Fibroblast of lung (primary cell): ENCODE measurements at regions not wholly inside any gene's neighbourhood (a gene's known extent, or its start where the extent isn't known, plus 50 kb on each side); places are given as distances from the start of the nearest gene placed in this dataset.

Experiments used
- DNase-seq, 2 donors: peaks; one replicate each; pipeline versions ENCODE4 v3.0.0 to v3.0.0-alpha.2; 2010; ENCODE audit warnings: low read depth in 2 of 2
- H2AFZ ChIP-seq: 2 replicates; pipeline ENCODE4 v1.5.1; 2012; ENCODE audit warnings: low read length, control low read depth, inconsistent platforms
- H3K27ac ChIP-seq: 2 replicates; pipeline ENCODE4 v1.5.1; 2011; ENCODE audit warnings: low read length, control low read depth; ENCODE audit not compliant: insufficient read depth
- H3K27me3 ChIP-seq: 2 replicates; pipeline ENCODE4 v1.5.1; 2011; ENCODE audit warnings: mild to moderate bottlenecking, low read length; ENCODE audit not compliant: control insufficient read depth, insufficient read depth
- H3K36me3 ChIP-seq: 2 replicates; pipeline ENCODE4 v1.5.1; 2011; ENCODE audit warnings: low read length; ENCODE audit not compliant: control insufficient read depth, insufficient read depth
- H3K4me1 ChIP-seq: 2 replicates; pipeline ENCODE4 v1.5.1; 2011; ENCODE audit warnings: low read length; ENCODE audit not compliant: control insufficient read depth, insufficient read depth; ENCODE audit errors: extremely low read depth
- H3K4me2 ChIP-seq: 2 replicates; pipeline ENCODE4 v1.5.1; 2011; ENCODE audit warnings: low read length, control low read depth; ENCODE audit not compliant: insufficient read depth; ENCODE audit errors: extremely low read depth
- H3K4me3 ChIP-seq, 4 experiments: fragments of 200-600 bp in 1 of 4; sonication (generic) in 1 of 4; replicated peaks in 1 of 4; 2 replicates each; pipeline ENCODE4 v1.5.1; 2011 to 2016; ENCODE audit warnings: low read length in 4 of 4, low read depth in 3 of 4, mild to moderate bottlenecking in 3 of 4, control low read depth in 2 of 4, inconsistent platforms in 1 of 4, mixed read lengths in 1 of 4; ENCODE audit not compliant: insufficient read depth in 1 of 4; ENCODE audit errors: control extremely low read depth in 1 of 4
- H3K79me2 ChIP-seq: 2 replicates; pipeline ENCODE4 v1.5.1; 2012; ENCODE audit warnings: mild to moderate bottlenecking, low read length, inconsistent platforms; ENCODE audit not compliant: control insufficient read depth, insufficient read depth
- H3K9ac ChIP-seq: 2 replicates; pipeline ENCODE4 v1.5.1; 2011; ENCODE audit warnings: mild to moderate bottlenecking, low read length, control low read depth; ENCODE audit not compliant: insufficient read depth
- H3K9me3 ChIP-seq: 2 replicates; pipeline ENCODE4 v1.5.1; 2012; ENCODE audit warnings: low read depth, low read length; ENCODE audit not compliant: control insufficient read depth, insufficient read depth
- H4K20me1 ChIP-seq: 2 replicates; pipeline ENCODE4 v1.5.1; 2011; ENCODE audit warnings: low read length; ENCODE audit not compliant: control insufficient read depth, insufficient read depth; ENCODE audit errors: extremely low read depth
- EZH2 ChIP-seq: IDR thresholded peaks from 2 replicates; pipeline ENCODE4 v1.5.1; 2012; ENCODE audit warnings: low read length, control low read depth, mild to moderate bottlenecking; ENCODE audit errors: missing control alignments
- TF ChIP-seq, protein P1 (sequence below), 2 donors: IDR thresholded peaks in 1 of 2; conservative IDR thresholded peaks in 1 of 2; 1 replicate in 1 of 2; 2 replicates in 1 of 2; pipeline ENCODE4 v1.5.1; 2011 to 2012; ENCODE audit warnings: low read length in 2 of 2, control low read depth in 1 of 2, inconsistent platforms in 1 of 2, low read depth in 1 of 2, mild to moderate bottlenecking in 1 of 2

DNA sequence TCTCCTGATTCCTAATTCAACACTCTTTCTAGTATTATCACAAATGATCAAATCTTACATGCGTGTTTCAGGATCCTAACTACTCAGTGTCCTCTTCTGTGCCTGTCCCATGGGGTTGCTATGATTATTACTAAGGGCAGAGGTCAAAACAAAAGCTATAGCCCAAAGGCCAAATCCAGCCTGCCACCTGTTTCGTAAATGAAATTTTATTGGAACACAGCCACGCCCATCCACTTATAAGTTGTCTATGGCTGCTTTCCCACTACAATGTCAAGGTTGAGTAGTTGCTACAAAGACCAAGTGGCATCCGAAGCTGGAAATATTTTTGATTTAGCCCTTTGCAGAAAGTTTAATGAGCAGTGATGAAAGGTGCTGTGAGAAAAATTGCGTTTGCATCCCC lies 336.6 kb downstream of the TMEM114 start:
- H3K4me3 ChIP-seq = no peak overlapping the region
- H2AFZ ChIP-seq = no peak overlapping the region
- H3K27me3 ChIP-seq = no peaks in the 10 kb centered on the region
- no peak overlapping the region for H3K4me2 ChIP-seq
- H4K20me1 ChIP-seq = no peaks in the 10 kb centered on the region
- no peaks in the 10 kb centered on the region for H3K4me1 ChIP-seq
- H3K9ac ChIP-seq = no peak overlapping the region
- no peaks in the 10 kb centered on the region for H3K79me2 ChIP-seq
- no peaks in the 10 kb centered on the region for H3K36me3 ChIP-seq
- TF ChIP-seq EZH2 = no peak
- TF ChIP-seq, protein P1, sequence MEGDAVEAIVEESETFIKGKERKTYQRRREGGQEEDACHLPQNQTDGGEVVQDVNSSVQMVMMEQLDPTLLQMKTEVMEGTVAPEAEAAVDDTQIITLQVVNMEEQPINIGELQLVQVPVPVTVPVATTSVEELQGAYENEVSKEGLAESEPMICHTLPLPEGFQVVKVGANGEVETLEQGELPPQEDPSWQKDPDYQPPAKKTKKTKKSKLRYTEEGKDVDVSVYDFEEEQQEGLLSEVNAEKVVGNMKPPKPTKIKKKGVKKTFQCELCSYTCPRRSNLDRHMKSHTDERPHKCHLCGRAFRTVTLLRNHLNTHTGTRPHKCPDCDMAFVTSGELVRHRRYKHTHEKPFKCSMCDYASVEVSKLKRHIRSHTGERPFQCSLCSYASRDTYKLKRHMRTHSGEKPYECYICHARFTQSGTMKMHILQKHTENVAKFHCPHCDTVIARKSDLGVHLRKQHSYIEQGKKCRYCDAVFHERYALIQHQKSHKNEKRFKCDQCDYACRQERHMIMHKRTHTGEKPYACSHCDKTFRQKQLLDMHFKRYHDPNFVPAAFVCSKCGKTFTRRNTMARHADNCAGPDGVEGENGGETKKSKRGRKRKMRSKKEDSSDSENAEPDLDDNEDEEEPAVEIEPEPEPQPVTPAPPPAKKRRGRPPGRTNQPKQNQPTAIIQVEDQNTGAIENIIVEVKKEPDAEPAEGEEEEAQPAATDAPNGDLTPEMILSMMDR (conservative IDR thresholded peaks at IDR 0.05 in 1 of 2, IDR thresholded peaks at IDR 0.05 in 1 of 2; ENCODE audit: low read depth in 1 of 2, low read length in 2 of 2) = no peak
- DNase-seq = no peak
- H3K9me3 ChIP-seq = no peaks in the 10 kb centered on the region
- no peak overlapping the region for H3K27ac ChIP-seq

DNA sequence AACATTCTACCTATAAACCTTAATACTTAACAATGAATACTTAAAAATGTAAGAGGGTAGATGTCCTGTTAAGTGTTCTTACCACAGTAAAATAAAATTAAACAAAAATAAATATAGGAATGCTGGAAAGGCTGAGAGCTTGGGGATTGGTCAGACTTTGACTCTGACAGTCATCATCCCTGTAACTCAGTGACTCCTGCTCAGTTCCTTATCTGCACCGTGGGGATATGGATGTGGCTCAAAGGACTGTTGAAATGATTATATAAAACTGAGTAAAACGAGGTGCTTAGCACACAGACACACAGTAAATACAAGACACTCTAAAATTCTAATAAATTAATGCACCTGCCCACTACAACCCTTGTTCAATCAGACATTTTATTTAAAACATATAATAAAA lies 338.6 kb downstream of the TMEM114 start:
- Histone ChIP-seq H3K4me2 (no peak overlapping the region), H3K4me3 (no peak overlapping the region), H2AFZ (no peak overlapping the region), H3K9ac (no peak overlapping the region), H3K27ac (no peak overlapping the region), H3K4me1 (no peaks in the 10 kb centered on the region), H3K36me3 (no peaks in the 10 kb centered on the region), H3K79me2 (no peaks in the 10 kb centered on the region), H4K20me1 (no peaks in the 10 kb centered on the region), H3K9me3 (no peaks in the 10 kb centered on the region), H3K27me3 (no peaks in the 10 kb centered on the region)
- TF ChIP-seq, protein P1 (conservative IDR thresholded peaks at IDR 0.05 in 1 of 2, IDR thresholded peaks at IDR 0.05 in 1 of 2; ENCODE audit: low read depth in 1 of 2, low read length in 2 of 2) = no peak
- TF ChIP-seq EZH2 = no peak
- no peak for DNase-seq

DNA sequence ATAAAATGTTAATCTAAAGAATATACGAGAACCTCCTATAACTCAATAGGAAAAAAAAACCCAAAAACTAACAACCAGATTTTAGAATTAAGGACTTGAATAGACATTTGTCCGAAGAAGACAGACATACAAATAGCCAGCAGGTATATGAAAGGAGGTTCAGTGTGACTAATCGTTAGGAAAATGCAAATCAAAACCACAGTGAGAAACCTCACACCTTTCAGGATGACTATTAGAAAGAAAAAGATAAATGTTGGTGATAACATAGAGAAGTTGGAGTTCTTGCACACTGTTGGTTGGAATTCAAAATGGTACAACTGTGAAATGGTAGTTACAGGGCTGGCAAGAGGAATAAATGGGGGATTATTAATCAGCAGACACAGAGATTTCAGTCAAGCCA lies 339.0 kb downstream of the TMEM114 start:
- Histone ChIP-seq H3K4me1 (no peaks in the 10 kb centered on the region), H2AFZ (no peak overlapping the region), H3K9me3 (no peaks in the 10 kb centered on the region), H3K79me2 (no peaks in the 10 kb centered on the region), H3K27ac (no peak overlapping the region), H3K36me3 (no peaks in the 10 kb centered on the region), H4K20me1 (no peaks in the 10 kb centered on the region), H3K27me3 (no peaks in the 10 kb centered on the region), H3K9ac (no peak overlapping the region), H3K4me2 (no peak overlapping the region), H3K4me3 (no peak overlapping the region)
- TF ChIP-seq EZH2 = no peak
- TF ChIP-seq, protein P1 (conservative IDR thresholded peaks at IDR 0.05 in 1 of 2, IDR thresholded peaks at IDR 0.05 in 1 of 2; ENCODE audit: low read depth in 1 of 2, low read length in 2 of 2) = no peak
- DNase-seq = no peak
